OCI-LY3 (cell line): ENCODE measurements at regions not wholly inside any gene's neighbourhood (a gene's known extent, or its start where the extent isn't known, plus 50 kb on each side); places are given as distances from the start of the nearest gene placed in this dataset.

Experiments used
- H2AFZ ChIP-seq: fragments of 200-600, 300-600 bp; shearing (Covaris generic); 2 replicates; pipeline ENCODE4 v1.6.0; 2014; ENCODE audit warnings: antibody characterized with exemption, low read depth, low read length
- H3K27ac ChIP-seq: fragments of 200-600, 300-600 bp; sonication (generic); 2 replicates; pipeline ENCODE4 v1.5.1; 2014; ENCODE audit warnings: mild to moderate bottlenecking, low read length, moderate library complexity, mixed read lengths
- H3K27me3 ChIP-seq: fragments of 200-600, 300-600 bp; sonication (generic); 2 replicates; pipeline ENCODE4 v1.6.1; 2014; ENCODE audit warnings: low read depth, low read length, mixed read lengths
- H3K36me3 ChIP-seq: fragments of 200-600, 300-600 bp; sonication (generic); replicated peaks from 2 replicates; pipeline ENCODE3; 2014; ENCODE audit warnings: low read depth, low read length, mixed read lengths
- H3K4me1 ChIP-seq: fragments of 300-600, 200-600 bp; sonication (generic); 2 replicates; pipeline ENCODE4 v1.6.1; 2014; ENCODE audit warnings: low read length, mixed read lengths
- H3K4me2 ChIP-seq: fragments of 200-600, 300-600 bp; sonication (generic); 2 replicates; pipeline ENCODE4 v1.6.1; 2014; ENCODE audit warnings: low read length, mixed read lengths
- H3K4me3 ChIP-seq: fragments of 300-600, 200-600 bp; sonication (generic); 2 replicates; pipeline ENCODE4 v1.5.1; 2014; ENCODE audit warnings: antibody characterized with exemption, mild to moderate bottlenecking, low read length, moderate library complexity
- H3K79me2 ChIP-seq: fragments of 300-600, 200-600 bp; shearing (Covaris generic); 2 replicates; pipeline ENCODE4 v1.6.1; 2014; ENCODE audit warnings: mild to moderate bottlenecking, low read length, mixed read lengths
- H3K9ac ChIP-seq: fragments of 300-600, 200-600 bp; shearing (Covaris generic); 2 replicates; pipeline ENCODE4 v1.6.0; 2014; ENCODE audit warnings: mild to moderate bottlenecking, low read length, moderate library complexity
- H3K9me3 ChIP-seq: fragments of 200-600, 300-600 bp; shearing (Covaris generic); 2 replicates; pipeline ENCODE4 v1.6.1; 2014; ENCODE audit warnings: low read length, mixed read lengths; ENCODE audit not compliant: insufficient read depth
- H4K20me1 ChIP-seq: fragments of 200-600, 300-600 bp; sonication (generic); 2 replicates; pipeline ENCODE4 v1.6.1; 2016; ENCODE audit warnings: low read length, mixed read lengths; ENCODE audit not compliant: insufficient read depth
- EZH2phosphoT487 ChIP-seq: fragments of 200-600 bp; shearing (Covaris generic); IDR thresholded peaks from 2 replicates; pipeline ENCODE4 v1.6.1; 2018; ENCODE audit warnings: antibody characterized with exemption, mixed run types, low read depth
- TF ChIP-seq, protein P1 (sequence below): fragments of 200-600, 300-600 bp; sonication (generic); IDR thresholded peaks from 2 replicates; pipeline ENCODE4 v1.5.1; 2014; ENCODE audit warnings: antibody characterized with exemption, low read length, low read depth

- no peaks in the 10 kb centered on the region for H3K36me3 ChIP-seq
- H4K20me1 ChIP-seq, result no peaks in the 10 kb centered on the region
- H3K27ac ChIP-seq, result no peak overlapping the region
- H3K9ac ChIP-seq, result no peak overlapping the region
- peaks cover 14% of the 10 kb centered on the region for H3K4me1 ChIP-seq
- no peaks in the 10 kb centered on the region for H3K9me3 ChIP-seq
- no peak overlapping the region for H2AFZ ChIP-seq
- H3K4me3 ChIP-seq, result no peak overlapping the region
- no peaks in the 10 kb centered on the region for H3K79me2 ChIP-seq
- H3K4me2 ChIP-seq, result no peak overlapping the region
- peaks cover 55% of the 10 kb centered on the region for H3K27me3 ChIP-seq
- no peak for TF ChIP-seq EZH2phosphoT487
- TF ChIP-seq, protein P1, sequence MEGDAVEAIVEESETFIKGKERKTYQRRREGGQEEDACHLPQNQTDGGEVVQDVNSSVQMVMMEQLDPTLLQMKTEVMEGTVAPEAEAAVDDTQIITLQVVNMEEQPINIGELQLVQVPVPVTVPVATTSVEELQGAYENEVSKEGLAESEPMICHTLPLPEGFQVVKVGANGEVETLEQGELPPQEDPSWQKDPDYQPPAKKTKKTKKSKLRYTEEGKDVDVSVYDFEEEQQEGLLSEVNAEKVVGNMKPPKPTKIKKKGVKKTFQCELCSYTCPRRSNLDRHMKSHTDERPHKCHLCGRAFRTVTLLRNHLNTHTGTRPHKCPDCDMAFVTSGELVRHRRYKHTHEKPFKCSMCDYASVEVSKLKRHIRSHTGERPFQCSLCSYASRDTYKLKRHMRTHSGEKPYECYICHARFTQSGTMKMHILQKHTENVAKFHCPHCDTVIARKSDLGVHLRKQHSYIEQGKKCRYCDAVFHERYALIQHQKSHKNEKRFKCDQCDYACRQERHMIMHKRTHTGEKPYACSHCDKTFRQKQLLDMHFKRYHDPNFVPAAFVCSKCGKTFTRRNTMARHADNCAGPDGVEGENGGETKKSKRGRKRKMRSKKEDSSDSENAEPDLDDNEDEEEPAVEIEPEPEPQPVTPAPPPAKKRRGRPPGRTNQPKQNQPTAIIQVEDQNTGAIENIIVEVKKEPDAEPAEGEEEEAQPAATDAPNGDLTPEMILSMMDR, result no peak
Measured at GRCh38 chr1:30811187-30811586, 53.6 kb upstream of the LAPTM5 start.

DNA sequence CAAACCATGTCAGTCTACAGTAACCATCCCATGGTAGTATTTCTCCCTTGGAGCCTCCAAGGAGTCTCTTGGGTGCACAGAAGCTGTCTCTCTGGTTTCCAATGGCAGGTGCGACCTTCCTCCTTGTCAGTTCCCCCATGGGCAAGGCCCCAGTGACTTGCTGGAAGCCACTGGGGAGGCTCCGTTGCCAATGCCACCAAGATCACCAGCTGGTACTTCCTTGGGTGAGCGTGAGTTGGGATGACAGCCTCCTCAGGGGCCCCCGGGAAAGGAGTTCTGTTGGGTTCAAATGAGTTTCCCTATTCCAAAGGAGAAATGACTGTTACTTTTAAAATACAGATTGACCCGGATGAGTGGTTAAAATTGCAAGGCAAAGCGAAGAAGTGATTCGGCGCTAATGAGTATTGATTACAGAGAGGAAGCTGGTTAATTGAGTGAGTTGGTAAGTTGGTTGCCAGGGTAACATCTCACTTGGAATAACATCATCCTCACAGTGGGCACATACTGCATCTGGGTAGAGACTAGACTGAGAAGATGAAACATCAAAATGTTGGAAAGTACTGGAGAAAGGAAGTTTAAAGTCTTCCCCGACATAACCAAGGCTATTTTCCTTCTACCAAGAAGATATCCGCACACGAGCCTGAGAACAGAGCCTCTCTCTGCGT, 53.0 kb upstream of the LAPTM5 start:
- H3K36me3 ChIP-seq, result no peaks in the 10 kb centered on the region
- no peak for TF ChIP-seq EZH2phosphoT487
- TF ChIP-seq, protein P1, result no peak
- H3K27ac ChIP-seq, result no peak overlapping the region
- H3K27me3 ChIP-seq, result peaks cover 62% of the 10 kb centered on the region
- H3K9me3 ChIP-seq, result no peaks in the 10 kb centered on the region
- no peaks in the 10 kb centered on the region for H4K20me1 ChIP-seq
- no peak overlapping the region for H3K4me3 ChIP-seq
- no peak overlapping the region for H3K9ac ChIP-seq
- H3K4me2 ChIP-seq, result no peak overlapping the region
- H2AFZ ChIP-seq, result no peak overlapping the region
- H3K79me2 ChIP-seq, result no peaks in the 10 kb centered on the region
- peaks cover 15% of the 10 kb centered on the region for H3K4me1 ChIP-seq

DNA sequence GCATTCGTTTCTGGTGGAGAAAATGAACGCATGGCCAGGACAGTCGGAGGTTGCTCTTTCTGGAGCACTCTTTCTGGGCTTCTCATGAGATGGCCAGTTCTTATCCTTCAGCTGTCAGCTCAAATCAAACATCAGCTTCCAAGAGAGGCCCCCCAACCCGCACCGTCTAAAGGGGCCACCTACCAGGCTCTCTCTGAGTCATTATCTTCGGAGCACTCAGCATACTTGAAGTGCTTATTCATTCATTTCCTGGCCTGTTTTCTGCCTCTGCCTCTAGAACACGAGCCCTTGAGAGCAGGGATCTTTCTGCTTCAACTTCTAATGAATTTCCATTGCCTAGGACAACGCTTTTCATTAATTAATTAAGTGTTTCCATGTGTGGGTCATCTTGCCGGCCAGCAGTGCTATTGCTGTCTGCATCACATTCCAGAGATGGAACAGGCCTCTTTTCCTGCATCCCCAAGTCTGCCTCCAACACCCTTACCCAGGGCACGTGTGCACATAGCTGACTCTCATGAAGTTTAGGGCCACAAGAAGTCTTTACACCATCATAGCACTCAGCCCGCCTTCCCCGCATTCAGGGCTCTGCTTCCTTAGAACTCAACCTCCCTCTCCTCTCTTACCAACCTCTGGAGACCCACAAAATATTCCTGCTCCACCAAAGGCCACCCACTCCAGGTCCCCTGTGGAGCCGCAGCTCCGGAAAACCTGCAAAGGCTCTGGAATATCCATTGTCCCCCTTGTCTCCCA, 52.1 kb upstream of the LAPTM5 start:
- H3K79me2 ChIP-seq, result no peaks in the 10 kb centered on the region
- H3K9me3 ChIP-seq, result no peaks in the 10 kb centered on the region
- TF ChIP-seq, protein P1, result no peak
- TF ChIP-seq EZH2phosphoT487, result no peak
- no peak overlapping the region for H3K4me2 ChIP-seq
- peaks cover 15% of the 10 kb centered on the region for H3K4me1 ChIP-seq
- H2AFZ ChIP-seq, result no peak overlapping the region
- H4K20me1 ChIP-seq, result no peaks in the 10 kb centered on the region
- H3K4me3 ChIP-seq, result no peak overlapping the region
- no peak overlapping the region for H3K27ac ChIP-seq
- H3K27me3 ChIP-seq, result peaks cover 67% of the 10 kb centered on the region
- no peak overlapping the region for H3K9ac ChIP-seq
- no peaks in the 10 kb centered on the region for H3K36me3 ChIP-seq

- TF ChIP-seq, protein P1, result no peak
- TF ChIP-seq EZH2phosphoT487, result no peak
- no peak overlapping the region for H3K27ac ChIP-seq
- H3K79me2 ChIP-seq, result no peaks in the 10 kb centered on the region
- no peak overlapping the region for H2AFZ ChIP-seq
- H3K9me3 ChIP-seq, result no peaks in the 10 kb centered on the region
- peaks cover 76% of the 10 kb centered on the region for H3K27me3 ChIP-seq
- H3K4me2 ChIP-seq, result no peak overlapping the region
- no peaks in the 10 kb centered on the region for H4K20me1 ChIP-seq
- peaks cover 15% of the 10 kb centered on the region for H3K4me1 ChIP-seq
- no peak overlapping the region for H3K9ac ChIP-seq
- no peak overlapping the region for H3K4me3 ChIP-seq
- H3K36me3 ChIP-seq, result no peaks in the 10 kb centered on the region
Measured at GRCh38 chr1:30808067-30808662, 50.6 kb upstream of the LAPTM5 start.
